Left cardiac atrium (tissue), 4 donors: ENCODE measurements at regions not wholly inside any gene's neighbourhood (a gene's known extent, or its start where the extent isn't known, plus 50 kb on each side); places are given as distances from the start of the nearest gene placed in this dataset.
"Not testable (repeated sequence)": the region's sequence is repeated elsewhere in the genome, so short reads cannot be mapped to it uniquely, and the experiment has no call there.

Source experiments
- ATAC-seq, 2 donors: fragments of 200-7000 bp; cut with Tn5 transposase; one replicate each; pipeline ENCODE4 v1.9.1; 2020; ENCODE audit warnings: mild to moderate bottlenecking in 2 of 2, moderate library complexity in 2 of 2
- DNase-seq: peaks from one replicate; pipeline ENCODE4 v3.0.0-alpha.2; 2020
- intact Hi-C, 2 donors: fragments of 100-400 bp; cut with DNase I; formaldehyde crosslinking; loops; one replicate each; pipeline versions ENCODE4 v1.14.1 to v1.15.1; 2022 to 2023
- donor health status: DM: no; HTN: yes; CAD: no.
- donor health status: DM: no; HTN: yes; CAD: no; lungs with severe emphysema.
- donor health status: DM: yes; HTN: yes; CAD: no.
- donor health status: Dilated cardiomyopathy.

- no peak for DNase-seq
- intact Hi-C loops = no loop called here
- peak; percentile 27 to 32 for ATAC-seq
These were observed 54.1 kb upstream of the SHLD1 start for GRCh38 chr20:5696011-5696559.

DNA sequence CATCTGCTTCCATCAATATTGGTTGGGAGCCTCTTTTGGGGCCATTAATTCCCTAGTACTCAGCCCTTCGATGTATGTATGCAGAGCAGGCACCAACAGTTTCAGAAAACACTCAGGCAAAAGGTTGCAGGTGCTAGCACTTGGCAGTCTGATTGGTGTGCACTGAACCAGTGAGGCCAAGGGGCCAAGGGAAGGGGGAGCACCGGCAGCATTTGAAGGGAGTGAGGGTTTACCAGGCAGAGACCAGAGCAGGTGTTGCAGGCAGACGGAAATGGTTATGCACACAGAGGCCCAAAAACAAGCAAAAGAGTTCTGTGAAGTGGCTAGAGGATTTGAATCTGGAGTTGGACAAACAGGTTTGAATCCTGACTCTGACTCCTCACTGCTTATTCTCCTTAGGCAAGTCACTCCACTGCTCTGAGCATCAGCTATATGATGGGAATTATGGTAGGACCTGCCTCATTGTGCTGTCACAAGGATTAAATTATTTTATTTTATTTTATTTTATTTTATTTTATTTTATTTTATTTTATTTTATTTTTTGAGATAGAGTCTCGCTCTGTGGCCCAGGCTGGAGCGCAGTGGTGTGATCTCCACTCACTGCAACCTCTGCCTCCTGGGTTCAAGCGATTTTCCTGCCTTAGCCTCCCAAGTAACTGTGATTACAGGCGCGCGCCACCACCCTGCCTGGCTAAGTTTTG, 58.1 kb upstream of the SHLD1 start:
- no peak for ATAC-seq
- DNase-seq = no peak
- intact Hi-C loops = no loop called here

- no peak for ATAC-seq
These were observed 60.7 kb upstream of the SHLD1 start for GRCh38 chr20:5689463-5689862.

GRCh38 chr20:5688431-5688972, 61.7 kb upstream of the SHLD1 start:
- peak; percentile 48 to 71 for ATAC-seq
- peak; percentile 27 for DNase-seq
- intact Hi-C loops = no loop called here

More at GRCh38 chr20:5689463-5689862, 60.7 kb upstream of the SHLD1 start:
- intact Hi-C loops = no loop called here
- no peak for DNase-seq

DNA sequence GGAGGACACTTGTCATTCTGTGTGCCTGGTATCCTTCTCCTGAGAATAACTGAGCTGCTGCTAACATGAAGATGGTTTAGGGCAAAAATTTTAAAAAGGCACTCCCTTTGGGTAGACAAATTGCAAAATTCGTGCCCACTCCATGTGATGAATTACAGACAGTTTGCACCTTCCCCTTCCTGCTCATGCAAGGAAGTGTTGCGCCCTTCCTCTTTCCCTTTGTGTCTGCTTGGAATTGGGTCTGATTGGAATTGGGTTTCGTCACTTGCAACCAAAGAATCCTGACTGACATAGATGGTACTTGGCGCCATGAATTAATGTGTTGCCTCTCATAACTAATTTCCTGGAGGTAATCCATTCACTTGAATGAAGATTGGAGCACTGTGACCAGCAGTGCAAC, 62.3 kb upstream of the SHLD1 start:
- ATAC-seq (peak; percentile 38 to 42), DNase-seq (no peak)
- intact Hi-C loops = no loop called here

GRCh38 chr20:5686384-5687105, 63.7 kb upstream of the SHLD1 start:
- ATAC-seq (no peak), DNase-seq (no peak)
- intact Hi-C loops = no loop called here

- intact Hi-C loops, ATAC-seq, DNase-seq: not testable (repeated sequence)
These were observed 67.6 kb upstream of the SHLD1 start for GRCh38 chr20:5682556-5682955.

- intact Hi-C loops = no loop called here
- ATAC-seq (no peak), DNase-seq (no peak)
These were observed 69.4 kb upstream of the GPCPD1 start for GRCh38 chr20:5680192-5680591.

DNA sequence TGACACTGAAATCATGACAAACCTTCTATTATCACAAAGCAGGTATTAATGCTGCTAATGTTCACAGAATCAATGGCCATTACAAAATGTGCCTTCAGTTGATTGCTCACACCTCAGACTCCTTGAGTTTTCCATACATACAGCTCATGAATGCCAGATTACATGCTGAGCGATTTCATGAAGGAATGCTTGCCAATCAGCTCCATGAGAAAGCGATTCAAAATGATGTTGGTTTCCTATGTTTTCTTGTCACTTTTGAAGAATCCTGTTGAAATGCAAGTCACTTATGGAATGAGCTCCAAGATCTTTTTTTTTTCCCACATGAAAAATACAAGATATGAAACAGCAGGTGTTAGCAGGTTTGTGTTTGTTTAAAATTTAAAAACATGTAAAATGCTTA, 68.0 kb upstream of the GPCPD1 start:
- DNase-seq = no peak
- intact Hi-C loops = no loop called here
- ATAC-seq = no peak

DNA sequence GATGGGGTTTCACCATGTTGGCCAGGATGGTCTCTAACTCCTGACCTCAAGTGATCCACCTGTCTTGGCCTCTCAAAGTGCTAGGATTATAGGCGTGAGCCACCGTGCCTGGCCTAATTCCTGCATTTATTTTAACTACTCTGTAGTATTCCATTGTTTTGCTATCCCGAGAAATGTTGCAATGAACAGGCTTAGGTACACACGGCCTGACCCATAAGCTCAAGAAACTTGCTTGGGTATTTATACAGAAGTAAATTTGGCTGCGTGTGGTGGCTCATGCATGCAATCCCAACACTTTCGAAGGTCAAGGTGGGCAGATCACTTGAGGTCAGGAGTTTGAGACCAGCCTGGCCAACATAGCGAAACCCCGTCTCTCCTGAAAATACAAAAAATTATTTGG, 67.1 kb upstream of the GPCPD1 start:
- ATAC-seq, intact Hi-C loops, DNase-seq: not testable (repeated sequence)

DNA sequence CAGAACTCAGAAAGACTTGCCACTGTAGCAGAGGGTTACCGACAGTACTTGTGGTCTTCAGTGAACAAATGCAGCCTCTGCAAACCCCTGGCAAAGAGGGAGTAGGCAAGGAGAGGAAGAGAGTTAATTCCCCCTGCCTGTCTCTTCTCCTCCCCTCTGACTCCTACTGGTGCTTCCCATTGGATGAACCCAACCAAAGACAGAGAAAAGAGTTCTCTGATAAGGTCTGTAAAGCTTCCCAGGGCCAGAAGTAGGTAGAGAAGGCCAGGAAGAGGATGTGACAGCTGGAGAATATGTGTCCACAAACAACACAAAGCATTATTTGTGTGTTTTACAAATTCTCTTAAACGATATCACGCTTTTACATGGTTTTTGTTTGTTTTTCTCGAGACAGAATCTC, 66.6 kb upstream of the GPCPD1 start:
- ATAC-seq = no peak
- intact Hi-C loops = no loop called here
- no peak for DNase-seq

- ATAC-seq = peak in 1 of 2 donors; percentile 64
- no peak for DNase-seq
These were observed 64.6 kb upstream of the GPCPD1 start for GRCh38 chr20:5675103-5676091.

GRCh38 chr20:5674176-5674660, 63.4 kb upstream of the GPCPD1 start:
- ATAC-seq (peak in 1 of 2 donors; percentile 59), DNase-seq (no peak)
- intact Hi-C loops = no loop called here

More at GRCh38 chr20:5675103-5676091, 64.6 kb upstream of the GPCPD1 start:
- intact Hi-C loops = no loop called here

DNA sequence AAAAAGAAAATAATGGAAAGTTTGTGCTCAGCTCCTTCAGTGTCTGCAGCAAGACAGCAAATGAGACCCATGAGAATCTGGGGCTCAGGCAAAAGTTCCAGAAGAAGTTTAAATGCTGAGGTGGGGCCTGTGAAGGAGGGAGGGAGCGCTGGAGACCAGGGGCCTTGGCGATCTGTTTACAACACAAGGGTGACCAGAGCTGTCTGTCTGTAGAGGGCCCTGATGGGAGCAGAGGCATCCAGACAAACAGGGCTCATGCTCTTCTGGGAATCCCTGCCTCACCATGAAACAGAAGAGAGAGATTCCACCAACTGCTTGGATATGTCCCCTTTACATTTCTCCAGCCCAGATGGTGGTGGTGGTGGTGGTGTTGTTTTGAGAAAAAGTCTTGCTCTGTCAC, 60.1 kb upstream of the GPCPD1 start:
- no peak for DNase-seq

DNA sequence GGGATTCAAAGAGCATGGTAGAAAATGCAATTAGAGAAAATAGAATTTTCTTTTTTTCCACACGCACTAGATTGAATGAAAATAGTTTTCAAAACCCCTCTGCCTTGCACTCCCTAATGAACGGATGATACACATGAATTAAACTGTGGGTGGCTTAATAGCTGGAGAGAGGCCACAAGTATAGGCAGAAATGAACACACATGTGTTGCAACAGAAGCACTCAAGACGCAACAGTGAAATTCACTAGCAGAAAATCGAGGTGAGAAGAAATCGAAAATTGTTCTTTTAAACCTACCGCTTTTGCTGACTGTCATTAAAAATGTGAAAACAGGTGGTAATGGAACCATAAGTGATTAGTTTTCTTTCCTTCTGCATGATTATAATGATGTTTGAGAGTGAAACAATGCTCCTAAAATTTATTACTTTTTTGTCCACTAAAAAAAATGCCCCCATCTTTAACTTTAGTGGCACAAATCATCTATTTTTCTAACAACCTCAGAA, 59.3 kb upstream of the GPCPD1 start:
- intact Hi-C loops = no loop called here
- DNase-seq = no peak
- no peak for ATAC-seq

More for the DNA sequence above, 60.1 kb upstream of the GPCPD1 start:
- intact Hi-C loops = no loop called here
- ATAC-seq = no peak

DNA sequence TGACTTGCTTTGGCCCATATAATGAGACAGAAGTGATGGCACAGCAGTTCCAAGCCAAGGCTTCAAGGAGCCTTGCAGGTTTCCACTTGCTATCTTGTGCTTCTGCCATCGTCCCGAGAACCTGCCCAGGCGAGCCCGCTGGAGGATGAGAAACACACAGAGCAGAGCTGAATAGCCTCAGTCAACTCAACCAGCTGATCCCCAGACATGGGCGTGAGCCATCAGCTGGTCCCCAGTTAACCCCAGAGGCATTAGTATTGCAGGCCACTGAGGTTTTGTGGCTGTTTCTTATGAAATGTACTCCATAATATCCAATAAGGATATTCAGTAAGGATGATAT, 57.7 kb upstream of the GPCPD1 start:
- intact Hi-C loops = no loop called here
- ATAC-seq (no peak), DNase-seq (no peak)

DNA sequence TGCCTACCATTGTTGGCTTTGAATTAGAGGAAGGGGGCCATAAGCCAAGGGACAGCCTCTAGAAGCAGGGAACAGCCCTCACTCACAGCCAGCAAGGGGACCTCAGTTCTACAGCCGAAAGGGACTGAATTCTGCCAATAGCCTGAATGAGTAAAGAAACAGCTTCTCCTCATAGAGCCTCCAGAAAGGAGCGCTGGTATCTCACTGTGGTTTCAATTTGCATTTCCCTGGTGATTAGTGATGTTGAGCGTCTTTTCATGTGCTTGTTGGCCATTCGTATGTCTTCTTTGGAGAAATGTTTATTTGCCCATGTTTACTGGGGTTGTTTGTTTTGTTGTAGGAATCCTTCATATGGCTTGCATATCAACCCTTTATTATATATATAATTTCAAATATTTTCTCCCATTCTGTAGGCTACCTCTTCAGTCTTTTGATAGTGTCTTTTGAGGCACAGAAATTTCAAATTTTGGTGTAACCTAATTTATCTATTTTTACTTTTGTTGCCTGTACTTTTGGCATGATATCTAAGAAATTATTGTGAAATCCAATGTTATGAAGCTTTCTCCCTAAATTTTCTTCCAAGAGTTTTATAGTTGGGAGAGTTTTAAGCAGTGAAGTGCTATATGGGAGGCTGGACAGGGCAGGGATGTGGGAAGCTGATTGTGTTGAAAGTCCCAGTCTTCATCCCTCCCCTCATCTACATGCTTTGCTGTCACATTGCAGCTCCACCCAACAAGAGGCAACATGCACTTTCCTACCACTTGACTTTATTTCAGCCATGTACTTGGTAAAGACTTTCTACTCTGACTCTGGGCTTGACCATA, 57.1 kb upstream of the GPCPD1 start:
- no peak for ATAC-seq
- DNase-seq = no peak
- intact Hi-C loops = no loop called here

DNA sequence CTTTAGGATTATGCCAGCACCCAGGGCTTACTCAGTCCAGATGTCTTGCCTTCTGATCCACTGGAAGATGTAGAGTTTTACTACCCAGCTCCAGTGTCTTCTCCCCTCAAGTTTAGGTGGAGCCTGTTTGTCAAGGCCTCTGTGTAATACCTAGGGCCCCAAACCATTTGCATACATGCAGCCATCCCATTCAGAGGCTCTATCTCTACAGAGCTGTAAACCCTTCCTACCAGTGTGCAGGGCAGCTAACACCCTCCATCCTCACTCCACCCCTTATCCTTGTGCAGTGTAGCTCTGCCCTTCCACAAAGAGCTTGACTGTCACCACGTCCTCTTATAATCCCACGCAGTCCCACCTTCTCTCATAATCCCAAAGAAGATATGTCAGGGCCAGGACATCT, 54.6 kb upstream of the GPCPD1 start:
- intact Hi-C loops = no loop called here
- DNase-seq = no peak
- ATAC-seq = no peak
